HUES6 (cell line): ENCODE measurements at regions not wholly inside any gene's neighbourhood (a gene's known extent, or its start where the extent isn't known, plus 50 kb on each side); places are given as distances from the start of the nearest gene placed in this dataset.

ENCODE experiments used
- H3K27ac ChIP-seq: 2 replicates; pipeline ENCODE4 v1.7.0; 2013; ENCODE audit warnings: low read depth, mild to moderate bottlenecking, low read length, inconsistent platforms
- H3K27me3 ChIP-seq: 2 replicates; pipeline ENCODE4 v1.6.1; 2013; ENCODE audit warnings: low read length; ENCODE audit not compliant: control insufficient read depth, insufficient read depth
- H3K36me3 ChIP-seq: 2 replicates; pipeline ENCODE4 v1.6.1; 2013; ENCODE audit warnings: low read length; ENCODE audit not compliant: control insufficient read depth, insufficient read depth
- H3K4me1 ChIP-seq: 2 replicates; pipeline ENCODE4 v1.6.1; 2013; ENCODE audit warnings: low read length; ENCODE audit not compliant: control insufficient read depth, insufficient read depth
- H3K4me3 ChIP-seq: 2 replicates; pipeline ENCODE4 v1.5.1; 2013; ENCODE audit warnings: low read depth, low read length
- H3K9ac ChIP-seq: one replicate; pipeline ENCODE4 v1.6.1; 2013; ENCODE audit warnings: mild to moderate bottlenecking, low read length
- H3K9me3 ChIP-seq: 2 replicates; pipeline ENCODE4 v1.6.1; 2013; ENCODE audit warnings: low read depth, low read length; ENCODE audit not compliant: control insufficient read depth, insufficient read depth

DNA sequence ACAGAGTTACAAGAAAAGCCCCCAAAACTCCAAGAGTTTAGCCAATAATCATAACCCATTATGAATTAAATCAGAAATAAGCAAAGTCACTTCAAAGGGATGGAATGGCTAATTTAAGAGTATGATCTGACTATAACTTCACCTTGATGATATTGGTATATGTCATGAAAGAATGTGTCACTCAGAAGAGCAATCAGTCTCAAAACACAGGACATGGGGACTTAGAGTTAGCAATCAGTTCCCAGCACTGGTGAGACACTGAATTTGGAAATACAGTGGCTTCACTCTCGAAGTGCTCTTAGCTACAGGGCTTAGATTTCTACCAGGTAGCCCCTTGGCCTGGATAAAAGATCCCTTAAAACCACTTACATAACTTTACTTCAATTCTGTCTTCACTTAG lies 65.7 kb upstream of the EXOC1L start:
- H3K9ac ChIP-seq, result no peak overlapping the region

DNA sequence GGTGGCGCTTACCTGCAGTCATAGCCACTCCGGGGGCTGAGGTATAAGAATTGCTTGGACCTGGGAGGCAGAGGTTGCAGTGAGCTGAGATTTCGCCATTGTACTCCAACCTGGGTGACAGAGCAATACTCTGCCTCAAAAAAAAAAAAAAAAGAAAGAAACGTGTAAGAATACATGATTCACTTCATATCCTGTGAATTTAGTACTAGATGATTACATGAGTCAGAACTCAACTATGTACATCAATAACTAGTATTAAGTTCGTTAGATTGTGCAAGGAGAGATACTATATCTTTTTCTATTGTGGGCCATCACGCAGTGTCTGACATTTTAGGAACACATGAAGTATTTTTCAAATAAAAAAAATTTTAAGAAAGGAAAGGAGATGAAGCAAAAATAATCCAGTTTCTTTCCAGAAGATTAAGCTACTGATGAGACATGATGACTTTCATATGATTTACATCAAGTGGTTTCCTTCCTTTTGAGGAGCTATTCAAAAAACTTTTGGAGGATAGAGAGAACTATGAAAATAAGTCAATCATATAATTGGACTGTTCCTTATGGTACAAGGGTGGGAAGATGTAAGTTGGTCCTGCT lies 64.7 kb upstream of the EXOC1L start:
- no peaks in the 10 kb centered on the region for H3K27me3 ChIP-seq
- H3K27ac ChIP-seq, result no peak overlapping the region
- H3K9me3 ChIP-seq, result no peaks in the 10 kb centered on the region
- no peaks in the 10 kb centered on the region for H3K36me3 ChIP-seq
- H3K4me3 ChIP-seq, result no peak overlapping the region
- no peak overlapping the region for H3K9ac ChIP-seq
- peaks cover 5% of the 10 kb centered on the region; the same call in 1 of the 2 replicates for H3K4me1 ChIP-seq

More for the DNA sequence above, 65.7 kb upstream of the EXOC1L start:
- Histone ChIP-seq H3K36me3 (no peaks in the 10 kb centered on the region), H3K4me1 (peaks cover 5% of the 10 kb centered on the region; the same call in 1 of the 2 replicates), H3K27me3 (no peaks in the 10 kb centered on the region), H3K9me3 (no peaks in the 10 kb centered on the region), H3K4me3 (no peak overlapping the region), H3K27ac (no peak overlapping the region)

DNA sequence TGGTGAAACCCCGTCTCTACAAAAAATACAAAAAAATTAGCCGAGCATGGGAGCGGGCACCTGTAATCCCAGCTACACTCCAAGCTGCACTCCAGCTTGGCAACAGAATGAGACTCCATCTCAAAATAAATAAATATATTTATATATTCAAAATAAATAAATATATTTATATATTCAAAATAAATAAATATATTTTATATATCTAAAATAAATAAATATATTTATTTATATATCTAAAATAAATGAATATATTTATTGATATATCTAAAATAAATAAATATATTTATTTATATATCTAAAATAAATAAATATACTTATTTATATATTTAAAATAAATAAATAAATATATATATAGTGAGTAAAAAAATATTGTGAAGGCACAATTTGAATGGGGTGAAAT lies 63.4 kb upstream of the EXOC1L start:
- Histone ChIP-seq H3K27me3 (no peaks in the 10 kb centered on the region), H3K9ac (no peak overlapping the region), H3K36me3 (no peaks in the 10 kb centered on the region), H3K27ac (no peak overlapping the region), H3K4me3 (no peak overlapping the region), H3K9me3 (no peaks in the 10 kb centered on the region), H3K4me1 (peaks cover 5% of the 10 kb centered on the region; the same call in 1 of the 2 replicates)

DNA sequence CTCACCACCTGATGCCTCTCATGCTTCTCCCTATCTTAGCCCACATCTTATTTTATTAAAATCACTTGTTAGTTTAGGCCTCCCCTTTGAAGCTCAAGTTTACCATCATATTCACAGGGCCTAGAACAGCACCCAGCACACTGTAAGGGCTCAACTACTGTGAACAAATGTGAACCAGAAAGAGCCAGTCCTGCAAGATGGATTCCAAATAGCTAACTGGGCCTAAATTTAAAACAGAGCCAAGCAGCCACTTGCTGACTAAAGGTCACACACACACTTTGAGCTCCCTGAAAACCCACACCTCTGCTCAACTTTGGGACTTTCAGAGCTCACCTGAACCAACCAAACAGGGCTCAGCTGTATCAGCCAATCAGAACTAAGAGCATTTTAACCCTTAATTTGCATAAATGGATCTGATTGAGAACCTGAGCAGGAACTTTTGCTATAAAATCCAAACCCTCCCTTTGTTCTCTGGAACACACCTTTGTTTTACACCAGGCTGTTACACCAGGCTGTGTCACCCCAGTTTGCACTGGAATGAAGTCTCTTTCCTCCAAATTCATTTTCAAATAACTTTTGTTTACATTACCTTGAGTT lies 62.1 kb upstream of the EXOC1L start:
- Histone ChIP-seq H3K4me1 (peaks cover 5% of the 10 kb centered on the region; the same call in 1 of the 2 replicates), H3K4me3 (no peak overlapping the region), H3K9ac (no peak overlapping the region), H3K27ac (no peak overlapping the region), H3K27me3 (no peaks in the 10 kb centered on the region), H3K36me3 (no peaks in the 10 kb centered on the region), H3K9me3 (no peaks in the 10 kb centered on the region)

DNA sequence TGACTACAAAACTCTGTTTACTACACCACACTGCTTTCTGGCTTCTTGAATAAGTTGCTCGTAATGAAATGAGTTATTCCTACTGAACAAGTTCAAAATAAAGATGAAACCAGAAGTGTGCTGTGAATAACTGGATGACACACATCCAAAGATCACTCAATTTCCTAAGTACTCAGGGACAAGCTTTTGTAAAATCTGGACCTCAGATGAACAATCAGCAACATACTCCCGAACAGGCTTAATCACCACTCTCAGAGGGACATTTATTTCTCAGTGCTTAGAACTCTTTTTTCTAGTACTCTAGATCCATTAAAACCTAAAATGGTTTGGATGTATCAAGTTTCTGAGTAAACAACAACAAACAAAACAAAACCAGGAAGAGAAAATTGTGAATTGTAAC lies 61.5 kb upstream of the EXOC1L start:
- no peaks in the 10 kb centered on the region for H3K36me3 ChIP-seq
- H3K9me3 ChIP-seq, result no peaks in the 10 kb centered on the region
- no peak overlapping the region for H3K4me3 ChIP-seq
- no peak overlapping the region for H3K27ac ChIP-seq
- H3K4me1 ChIP-seq, result peaks cover 5% of the 10 kb centered on the region; the same call in 1 of the 2 replicates
- H3K9ac ChIP-seq, result no peak overlapping the region
- H3K27me3 ChIP-seq, result no peaks in the 10 kb centered on the region

DNA sequence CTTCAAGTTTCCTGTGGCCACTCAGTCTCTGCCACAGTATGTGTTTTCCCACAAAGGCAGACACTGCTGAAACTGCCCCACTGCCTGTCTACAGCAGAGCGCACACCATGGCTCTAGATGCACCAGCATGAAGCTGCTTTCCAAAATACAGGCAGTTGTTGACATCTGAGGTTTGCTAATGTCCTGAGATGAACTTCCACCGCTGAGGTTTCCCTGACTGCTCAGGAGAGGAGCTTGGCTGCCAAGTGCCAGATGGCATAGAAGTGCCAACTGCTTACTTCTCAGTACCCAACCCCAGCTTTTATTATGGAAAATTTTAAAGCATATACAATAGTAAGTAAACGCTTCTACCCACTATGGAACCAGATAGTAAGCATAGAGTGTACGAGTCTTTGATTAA lies 61.0 kb upstream of the EXOC1L start:
- Histone ChIP-seq H3K9ac (no peak overlapping the region), H3K27ac (no peak overlapping the region), H3K36me3 (no peaks in the 10 kb centered on the region), H3K4me1 (peaks cover 5% of the 10 kb centered on the region; the same call in 1 of the 2 replicates), H3K27me3 (no peaks in the 10 kb centered on the region), H3K4me3 (no peak overlapping the region), H3K9me3 (no peaks in the 10 kb centered on the region)

DNA sequence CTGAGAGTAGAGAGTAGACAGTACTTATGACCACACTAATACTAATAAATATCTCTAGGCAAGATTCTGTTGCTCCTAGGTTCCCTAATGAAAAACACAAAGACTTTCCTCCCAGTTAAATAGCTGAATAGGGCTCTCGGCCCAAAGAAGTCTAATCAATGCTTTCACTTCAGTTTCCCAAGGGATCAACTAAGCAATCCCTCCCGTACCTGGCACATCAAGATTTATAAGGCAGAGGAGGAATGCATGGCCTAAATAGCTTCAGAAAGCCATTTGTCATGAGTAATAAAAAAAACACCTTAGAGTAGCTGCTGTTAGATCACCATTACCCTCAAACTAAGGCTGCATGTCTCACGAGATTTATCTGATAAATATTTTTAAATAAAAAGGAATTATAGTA lies 56.8 kb upstream of the EXOC1L start:
- Histone ChIP-seq H3K36me3 (no peaks in the 10 kb centered on the region), H3K27ac (no peak overlapping the region), H3K9me3 (no peaks in the 10 kb centered on the region), H3K9ac (no peak overlapping the region), H3K27me3 (no peaks in the 10 kb centered on the region), H3K4me1 (peaks cover under 1% of the 10 kb centered on the region; the same call in 1 of the 2 replicates), H3K4me3 (no peak overlapping the region)

DNA sequence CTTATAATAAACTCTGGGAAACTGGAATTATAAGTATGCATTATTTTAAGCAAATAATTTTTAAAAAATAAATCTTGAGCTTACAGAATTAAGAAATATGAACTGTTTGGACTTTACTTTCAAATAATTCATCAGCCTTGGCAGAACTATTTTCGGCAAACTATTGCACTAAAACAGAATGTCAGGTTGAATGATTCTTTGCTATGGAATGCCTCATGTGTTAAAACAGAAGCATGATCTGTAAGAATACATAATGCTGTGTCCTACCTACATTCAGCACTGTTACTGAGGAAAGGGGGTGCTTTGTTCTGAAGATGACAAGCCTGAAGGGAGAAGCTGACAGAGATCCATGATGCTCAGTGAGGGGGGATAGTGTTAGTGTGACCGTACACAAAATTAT lies 55.6 kb upstream of the EXOC1L start:
- Histone ChIP-seq H3K9ac (no peak overlapping the region), H3K27me3 (no peaks in the 10 kb centered on the region), H3K27ac (no peak overlapping the region), H3K9me3 (no peaks in the 10 kb centered on the region), H3K36me3 (no peaks in the 10 kb centered on the region), H3K4me3 (no peak overlapping the region), H3K4me1 (peaks cover 12% of the 10 kb centered on the region)

DNA sequence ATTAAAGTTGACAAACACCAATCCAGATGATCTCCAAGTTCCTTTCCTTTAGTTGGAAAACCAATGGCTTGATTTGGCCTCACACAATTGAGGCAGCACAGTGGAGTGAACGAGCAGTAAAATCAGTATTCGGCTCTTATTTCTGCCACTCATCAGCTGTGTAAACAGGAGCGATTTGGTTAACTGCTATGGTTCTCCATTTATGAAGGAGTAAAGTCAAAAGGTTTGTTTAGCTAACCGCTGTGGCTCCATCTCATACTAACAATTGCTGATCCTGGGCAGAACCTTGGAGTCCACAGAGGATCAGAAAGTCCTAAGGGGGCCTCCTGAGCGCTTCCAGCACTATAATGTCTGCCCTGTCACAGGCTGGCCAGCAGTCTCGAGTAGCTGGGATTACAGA lies 54.5 kb upstream of the EXOC1L start:
- Histone ChIP-seq H3K27me3 (no peaks in the 10 kb centered on the region), H3K36me3 (no peaks in the 10 kb centered on the region)

DNA sequence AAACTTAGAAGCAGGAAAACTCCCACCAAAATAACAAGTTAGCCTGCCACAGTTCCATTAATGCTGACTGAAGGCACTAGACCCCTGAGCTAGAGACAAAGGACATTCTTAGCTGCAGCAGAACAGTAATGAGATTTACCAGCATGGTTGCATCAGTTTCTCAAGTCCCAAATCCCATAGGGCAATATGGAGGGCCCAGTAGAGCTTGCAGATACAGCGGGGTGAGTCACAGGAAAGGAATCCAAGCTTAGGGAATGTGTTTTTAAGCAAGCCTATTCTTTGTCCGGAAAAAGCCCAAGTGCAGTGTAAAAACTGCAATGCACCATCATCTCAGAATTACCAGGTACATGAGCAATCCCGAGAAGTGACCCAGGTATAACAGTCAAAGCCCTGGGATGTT lies 51.3 kb upstream of the EXOC1L start:
- Histone ChIP-seq H3K36me3 (no peaks in the 10 kb centered on the region), H3K9ac (peak overlapping the region; percentile 29), H3K9me3 (no peaks in the 10 kb centered on the region), H3K27ac (peak overlapping the region; percentile 90; the same call in 1 of the 2 replicates), H3K27me3 (no peaks in the 10 kb centered on the region), H3K4me1 (peaks cover 16% of the 10 kb centered on the region), H3K4me3 (no peak overlapping the region)

More for the DNA sequence above, 54.5 kb upstream of the EXOC1L start:
- Histone ChIP-seq H3K9ac (no peak overlapping the region), H3K27ac (no peak overlapping the region), H3K4me1 (peaks cover 16% of the 10 kb centered on the region), H3K9me3 (no peaks in the 10 kb centered on the region), H3K4me3 (no peak overlapping the region)
